ENCODE measurements at regions not wholly inside any gene's neighbourhood (a gene's known extent, or its start where the extent isn't known, plus 50 kb on each side); places are given as distances from the start of the nearest gene placed in this dataset.

GRCh38 chr13:104006625-104007075, 940.4 kb upstream of the SLC10A2 start:
- no peak overlapping the region for H3K27ac ChIP-seq (ENCODE audit: low read depth, low read length, poor library complexity, severe bottlenecking)
- no peaks in the 10 kb centered on the region for H3F3A ChIP-seq (ENCODE audit: insufficient read depth, low read length)
- H3K79me2 ChIP-seq (ENCODE audit: insufficient read depth, low read length), result no peaks in the 10 kb centered on the region
- H3K9me3 ChIP-seq (ENCODE audit: low read length), result no peaks in the 10 kb centered on the region
- no peaks in the 10 kb centered on the region for H3K4me1 ChIP-seq (ENCODE audit: insufficient read depth, low read length, severe bottlenecking)
- no peak overlapping the region for H3K4me3 ChIP-seq (ENCODE audit: low read depth, low read length, poor library complexity, severe bottlenecking)
- H3K9ac ChIP-seq (ENCODE audit: low read length), result no peak overlapping the region
- no peak for TF ChIP-seq EZH2 (IDR thresholded peaks at IDR 0.05; ENCODE audit: borderline replicate concordance, low read length)
- H3K36me3 ChIP-seq (ENCODE audit: insufficient read depth, low read length), result no peaks in the 10 kb centered on the region
- no peaks in the 10 kb centered on the region for H4K20me1 ChIP-seq (ENCODE audit: insufficient read depth, low read length)
- no peak overlapping the region for H3K4me2 ChIP-seq (ENCODE audit: low read length)
- no peaks in the 10 kb centered on the region for H3K27me3 ChIP-seq (ENCODE audit: insufficient read depth, low read length)
- no peak overlapping the region for H2AFZ ChIP-seq (ENCODE audit: low read length)
- no peaks in the 10 kb centered on the region for H3K9me2 ChIP-seq (ENCODE audit: low read depth, low read length)

DNA sequence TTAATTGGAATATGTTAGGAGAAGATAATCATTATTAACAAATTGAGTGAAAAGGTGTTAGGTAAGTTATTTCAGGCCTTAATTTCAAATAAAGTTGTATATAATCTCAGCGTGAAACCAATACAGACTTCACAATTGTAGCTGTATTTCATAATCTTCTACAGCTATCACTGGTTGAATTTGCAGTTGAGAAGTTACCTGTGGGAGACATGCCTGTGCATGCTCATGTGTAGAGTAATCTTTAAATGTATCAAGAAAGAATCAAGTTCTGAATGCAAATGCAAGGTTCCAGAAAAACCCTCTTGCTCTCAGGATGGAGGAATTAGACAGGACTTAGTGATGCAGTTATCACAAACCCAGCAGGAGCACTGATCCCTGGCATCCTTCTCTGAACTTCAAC, 938.4 kb upstream of the SLC10A2 start:
- H3K4me3 ChIP-seq (ENCODE audit: low read depth, low read length, poor library complexity, severe bottlenecking), result no peak overlapping the region
- H3K79me2 ChIP-seq (ENCODE audit: insufficient read depth, low read length), result no peaks in the 10 kb centered on the region
- H3K9me2 ChIP-seq (ENCODE audit: low read depth, low read length), result no peaks in the 10 kb centered on the region
- no peaks in the 10 kb centered on the region for H3K36me3 ChIP-seq (ENCODE audit: insufficient read depth, low read length)
- no peaks in the 10 kb centered on the region for H3K27me3 ChIP-seq (ENCODE audit: insufficient read depth, low read length)
- no peak overlapping the region for H3K4me2 ChIP-seq (ENCODE audit: low read length)
- H4K20me1 ChIP-seq (ENCODE audit: insufficient read depth, low read length), result no peaks in the 10 kb centered on the region
- no peak overlapping the region for H3K27ac ChIP-seq (ENCODE audit: low read depth, low read length, poor library complexity, severe bottlenecking)
- TF ChIP-seq, protein P1, sequence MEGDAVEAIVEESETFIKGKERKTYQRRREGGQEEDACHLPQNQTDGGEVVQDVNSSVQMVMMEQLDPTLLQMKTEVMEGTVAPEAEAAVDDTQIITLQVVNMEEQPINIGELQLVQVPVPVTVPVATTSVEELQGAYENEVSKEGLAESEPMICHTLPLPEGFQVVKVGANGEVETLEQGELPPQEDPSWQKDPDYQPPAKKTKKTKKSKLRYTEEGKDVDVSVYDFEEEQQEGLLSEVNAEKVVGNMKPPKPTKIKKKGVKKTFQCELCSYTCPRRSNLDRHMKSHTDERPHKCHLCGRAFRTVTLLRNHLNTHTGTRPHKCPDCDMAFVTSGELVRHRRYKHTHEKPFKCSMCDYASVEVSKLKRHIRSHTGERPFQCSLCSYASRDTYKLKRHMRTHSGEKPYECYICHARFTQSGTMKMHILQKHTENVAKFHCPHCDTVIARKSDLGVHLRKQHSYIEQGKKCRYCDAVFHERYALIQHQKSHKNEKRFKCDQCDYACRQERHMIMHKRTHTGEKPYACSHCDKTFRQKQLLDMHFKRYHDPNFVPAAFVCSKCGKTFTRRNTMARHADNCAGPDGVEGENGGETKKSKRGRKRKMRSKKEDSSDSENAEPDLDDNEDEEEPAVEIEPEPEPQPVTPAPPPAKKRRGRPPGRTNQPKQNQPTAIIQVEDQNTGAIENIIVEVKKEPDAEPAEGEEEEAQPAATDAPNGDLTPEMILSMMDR (IDR thresholded peaks at IDR 0.05; ENCODE audit: low read length), result no peak
- TF ChIP-seq EZH2 (IDR thresholded peaks at IDR 0.05; ENCODE audit: borderline replicate concordance, low read length), result no peak
- no peak overlapping the region for H2AFZ ChIP-seq (ENCODE audit: low read length)
- no peaks in the 10 kb centered on the region for H3K9me3 ChIP-seq (ENCODE audit: low read length)
- H3K9ac ChIP-seq (ENCODE audit: low read length), result no peak overlapping the region
- H3K4me1 ChIP-seq (ENCODE audit: insufficient read depth, low read length, severe bottlenecking), result no peaks in the 10 kb centered on the region
- no peaks in the 10 kb centered on the region for H3F3A ChIP-seq (ENCODE audit: insufficient read depth, low read length)

- Histone ChIP-seq H4K20me1 (ENCODE audit: insufficient read depth, low read length) (no peaks in the 10 kb centered on the region), H3K79me2 (ENCODE audit: insufficient read depth, low read length) (no peaks in the 10 kb centered on the region), H3K9me2 (ENCODE audit: low read depth, low read length) (no peaks in the 10 kb centered on the region), H3K4me3 (ENCODE audit: low read depth, low read length, poor library complexity, severe bottlenecking) (no peak overlapping the region), H3K4me1 (ENCODE audit: insufficient read depth, low read length, severe bottlenecking) (no peaks in the 10 kb centered on the region), H3K27me3 (ENCODE audit: insufficient read depth, low read length) (no peaks in the 10 kb centered on the region), H3K9me3 (ENCODE audit: low read length) (no peaks in the 10 kb centered on the region), H3K36me3 (ENCODE audit: insufficient read depth, low read length) (no peaks in the 10 kb centered on the region), H3K9ac (ENCODE audit: low read length) (no peak overlapping the region), H2AFZ (ENCODE audit: low read length) (no peak overlapping the region), H3K27ac (ENCODE audit: low read depth, low read length, poor library complexity, severe bottlenecking) (no peak overlapping the region), H3F3A (ENCODE audit: insufficient read depth, low read length) (no peaks in the 10 kb centered on the region), H3K4me2 (ENCODE audit: low read length) (no peak overlapping the region)
- TF ChIP-seq, protein P1 (IDR thresholded peaks at IDR 0.05; ENCODE audit: low read length), result no peak
- no peak for TF ChIP-seq EZH2 (IDR thresholded peaks at IDR 0.05; ENCODE audit: borderline replicate concordance, low read length)
Measured at GRCh38 chr13:104002216-104002615, 936.0 kb upstream of the SLC10A2 start.

GRCh38 chr13:104001766-104002165, 935.5 kb upstream of the SLC10A2 start:
- Histone ChIP-seq H3K9me3 (ENCODE audit: low read length) (no peaks in the 10 kb centered on the region), H3K9ac (ENCODE audit: low read length) (no peak overlapping the region), H3K4me1 (ENCODE audit: insufficient read depth, low read length, severe bottlenecking) (no peaks in the 10 kb centered on the region), H3K4me2 (ENCODE audit: low read length) (no peak overlapping the region), H2AFZ (ENCODE audit: low read length) (no peak overlapping the region), H4K20me1 (ENCODE audit: insufficient read depth, low read length) (no peaks in the 10 kb centered on the region), H3K36me3 (ENCODE audit: insufficient read depth, low read length) (no peaks in the 10 kb centered on the region), H3K27ac (ENCODE audit: low read depth, low read length, poor library complexity, severe bottlenecking) (no peak overlapping the region), H3K9me2 (ENCODE audit: low read depth, low read length) (no peaks in the 10 kb centered on the region), H3K4me3 (ENCODE audit: low read depth, low read length, poor library complexity, severe bottlenecking) (no peak overlapping the region), H3K79me2 (ENCODE audit: insufficient read depth, low read length) (no peaks in the 10 kb centered on the region), H3F3A (ENCODE audit: insufficient read depth, low read length) (no peaks in the 10 kb centered on the region), H3K27me3 (ENCODE audit: insufficient read depth, low read length) (no peaks in the 10 kb centered on the region)
- no peak for TF ChIP-seq EZH2 (IDR thresholded peaks at IDR 0.05; ENCODE audit: borderline replicate concordance, low read length)
- TF ChIP-seq, protein P1 (IDR thresholded peaks at IDR 0.05; ENCODE audit: low read length), result no peak
